ENCODE measurements at regions not wholly inside any gene's neighbourhood (a gene's known extent, or its start where the extent isn't known, plus 50 kb on each side); places are given as distances from the start of the nearest gene placed in this dataset.

DNA sequence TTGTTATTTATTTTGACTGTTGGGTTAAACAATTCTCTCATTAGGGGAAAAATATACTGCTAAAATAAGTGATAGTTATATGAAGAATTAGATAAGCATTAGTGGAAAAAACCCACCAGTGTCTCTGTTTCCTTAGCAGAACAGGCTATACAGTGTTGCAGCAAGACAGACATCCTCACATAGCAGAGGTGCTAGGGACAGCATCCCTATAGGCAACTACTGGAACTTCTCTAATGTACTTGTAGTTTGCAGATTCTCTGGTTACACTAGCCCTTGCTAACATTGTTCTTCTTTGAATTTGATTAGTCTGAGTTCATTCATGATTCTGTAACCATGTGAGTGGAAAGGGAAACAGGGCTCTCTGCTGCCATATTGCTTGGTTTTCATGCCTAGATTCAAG, 661.8 kb upstream of the RGMB start:
- TF ChIP-seq, protein P1, sequence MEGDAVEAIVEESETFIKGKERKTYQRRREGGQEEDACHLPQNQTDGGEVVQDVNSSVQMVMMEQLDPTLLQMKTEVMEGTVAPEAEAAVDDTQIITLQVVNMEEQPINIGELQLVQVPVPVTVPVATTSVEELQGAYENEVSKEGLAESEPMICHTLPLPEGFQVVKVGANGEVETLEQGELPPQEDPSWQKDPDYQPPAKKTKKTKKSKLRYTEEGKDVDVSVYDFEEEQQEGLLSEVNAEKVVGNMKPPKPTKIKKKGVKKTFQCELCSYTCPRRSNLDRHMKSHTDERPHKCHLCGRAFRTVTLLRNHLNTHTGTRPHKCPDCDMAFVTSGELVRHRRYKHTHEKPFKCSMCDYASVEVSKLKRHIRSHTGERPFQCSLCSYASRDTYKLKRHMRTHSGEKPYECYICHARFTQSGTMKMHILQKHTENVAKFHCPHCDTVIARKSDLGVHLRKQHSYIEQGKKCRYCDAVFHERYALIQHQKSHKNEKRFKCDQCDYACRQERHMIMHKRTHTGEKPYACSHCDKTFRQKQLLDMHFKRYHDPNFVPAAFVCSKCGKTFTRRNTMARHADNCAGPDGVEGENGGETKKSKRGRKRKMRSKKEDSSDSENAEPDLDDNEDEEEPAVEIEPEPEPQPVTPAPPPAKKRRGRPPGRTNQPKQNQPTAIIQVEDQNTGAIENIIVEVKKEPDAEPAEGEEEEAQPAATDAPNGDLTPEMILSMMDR (conservative IDR thresholded peaks at IDR 0.05; ENCODE audit: low read depth, low read length) = no peak
- no peak for TF ChIP-seq EZH2 (IDR thresholded peaks at IDR 0.05; ENCODE audit: borderline replicate concordance, low read depth, low read length, poor library complexity, severe bottlenecking)
